GM18868 (cell line): ENCODE measurements at regions not wholly inside any gene's neighbourhood (a gene's known extent, or its start where the extent isn't known, plus 50 kb on each side); places are given as distances from the start of the nearest gene placed in this dataset.
A peak's percentile ranks its signal among the peaks of the same experiment; 100 is the strongest.

ENCODE experiments used
- ATAC-seq: cut with Tn5 transposase; IDR thresholded peaks from one replicate; pipeline ENCODE4 v1.9.1; 2021; ENCODE audit warnings: mild to moderate bottlenecking, moderate library complexity; ENCODE audit not compliant: unreplicated experiment

GRCh38 chr5:68429510-68429909 lies 214.0 kb downstream of the PIK3R1 start:
- no peak for ATAC-seq

DNA sequence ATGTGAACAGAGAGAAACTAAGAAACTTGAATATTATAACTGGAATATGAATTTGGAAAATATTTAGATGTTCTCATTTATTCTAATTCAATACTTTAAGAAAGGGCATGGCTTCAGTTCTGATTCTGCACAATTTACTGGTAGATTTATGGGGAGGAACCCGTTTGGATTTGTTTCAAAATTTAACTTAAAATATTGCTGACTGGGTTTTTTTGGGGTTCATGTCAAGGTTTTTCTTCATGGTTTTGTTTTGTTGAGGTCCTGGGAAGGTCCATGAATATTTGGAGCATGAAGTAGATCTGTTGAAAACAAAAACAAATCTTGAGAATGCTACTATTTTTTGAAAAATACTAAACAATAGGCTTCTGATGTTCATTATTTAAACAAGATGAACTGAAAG lies 214.7 kb downstream of the PIK3R1 start:
- no peak for ATAC-seq

DNA sequence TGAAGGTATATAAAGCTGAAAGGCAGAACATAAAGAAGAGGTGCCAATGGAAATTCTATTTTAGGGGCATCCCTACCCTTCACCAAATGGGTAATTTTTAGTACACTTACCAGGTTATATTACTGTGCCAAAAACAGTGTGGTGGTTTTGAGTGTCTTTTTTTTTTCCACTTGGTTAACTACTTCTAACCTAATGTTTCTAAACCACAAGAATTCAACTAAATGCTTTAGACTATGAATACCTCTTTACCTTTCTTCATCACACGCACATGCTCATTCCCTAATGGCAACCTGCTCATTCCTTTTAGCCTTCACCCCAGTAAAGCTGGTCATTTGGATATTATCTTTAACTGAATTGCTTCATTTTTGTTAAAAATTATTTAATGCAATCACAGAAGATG lies 215.6 kb downstream of the PIK3R1 start:
- ATAC-seq: no peak

- no peak for ATAC-seq
Measured at GRCh38 chr5:68431601-68432337, 216.2 kb downstream of the PIK3R1 start.

DNA sequence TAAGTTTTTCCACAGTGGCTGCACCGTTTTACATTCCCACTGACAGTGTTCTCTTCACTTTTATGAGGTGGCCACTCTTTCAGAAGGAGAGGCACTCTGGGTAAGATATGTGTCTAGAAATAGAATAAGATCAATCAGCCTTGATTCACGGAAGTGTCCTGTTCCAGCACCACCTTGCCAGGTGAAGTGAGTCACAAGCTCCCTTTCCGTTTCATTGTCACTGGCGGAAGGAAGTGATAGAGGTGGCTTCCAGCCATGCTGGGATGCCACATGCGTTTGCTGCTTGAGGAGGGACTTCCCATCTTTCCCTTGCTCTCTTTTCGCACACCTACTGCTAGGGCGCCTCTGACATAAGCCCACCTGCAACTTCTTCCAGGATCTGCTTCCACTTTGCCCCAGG lies 217.1 kb downstream of the PIK3R1 start:
- ATAC-seq: no peak

- ATAC-seq: no peak
Measured at GRCh38 chr5:68433526-68433922, 218.0 kb downstream of the PIK3R1 start.

GRCh38 chr5:68433923-68434879 lies 218.6 kb downstream of the PIK3R1 start:
- peak; percentile 93 for ATAC-seq

GRCh38 chr5:68435611-68436010 lies 220.1 kb downstream of the PIK3R1 start:
- ATAC-seq: peak; percentile 16

DNA sequence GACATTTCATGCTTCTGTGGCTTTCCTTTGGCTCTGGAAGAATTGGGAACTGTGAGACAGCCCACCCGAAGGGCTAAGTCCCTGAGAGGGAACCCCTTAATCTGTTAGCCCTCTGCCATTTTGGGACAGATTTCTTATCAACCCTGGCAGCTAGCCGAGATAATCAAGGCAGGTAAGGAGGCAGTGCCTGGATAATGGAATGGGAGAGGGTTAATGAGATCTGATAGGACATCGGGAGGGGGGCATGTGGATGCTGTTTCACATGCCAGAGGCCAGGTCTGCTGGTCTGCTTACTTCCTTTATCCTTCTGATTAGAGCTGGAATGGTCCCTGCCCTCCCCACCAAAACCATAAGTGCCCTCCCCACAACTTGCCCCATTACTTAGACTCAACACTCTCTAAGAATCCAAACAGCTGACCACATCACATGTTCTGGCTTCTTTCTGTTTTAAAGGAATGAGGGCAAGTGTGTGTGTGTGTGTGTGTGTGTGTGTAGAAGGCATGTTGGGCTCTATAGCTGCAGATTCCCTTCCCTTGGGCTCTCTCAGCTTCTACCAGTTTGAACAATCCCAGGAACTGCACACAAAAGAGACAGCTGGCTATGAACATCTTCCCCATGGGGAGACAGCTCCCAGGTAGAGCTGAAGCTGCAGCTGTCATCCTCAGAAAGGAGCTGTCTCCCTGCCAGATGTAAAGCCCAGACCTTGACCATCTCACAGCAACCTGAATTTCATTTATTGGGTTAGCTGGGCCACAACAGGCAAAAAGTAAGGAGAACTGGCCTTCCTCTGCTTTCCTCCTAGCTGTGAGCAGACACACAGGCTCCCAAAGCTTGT lies 221.3 kb downstream of the PIK3R1 start:
- no peak for ATAC-seq

DNA sequence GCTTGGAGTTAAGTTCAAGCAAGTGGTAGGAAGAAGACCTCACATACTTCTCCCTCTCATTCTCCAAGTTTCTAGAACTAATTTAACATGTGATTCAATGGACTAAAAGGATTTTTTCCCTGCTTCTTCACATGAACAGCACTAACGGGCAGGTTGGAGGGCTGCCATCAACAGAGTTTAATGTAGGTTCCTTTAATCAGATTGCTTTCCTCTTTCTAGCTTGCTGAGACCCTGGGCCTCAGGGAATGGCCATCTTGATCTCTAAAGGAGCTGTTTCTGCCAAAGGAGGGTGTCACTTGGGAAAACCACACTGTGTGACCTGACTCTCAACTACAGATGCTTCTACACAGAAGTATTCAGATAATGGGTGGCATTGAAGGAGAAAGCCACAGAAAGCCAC lies 223.3 kb downstream of the PIK3R1 start:
- no peak for ATAC-seq

GRCh38 chr5:68440245-68440644 lies 224.7 kb downstream of the PIK3R1 start:
- ATAC-seq: no peak

DNA sequence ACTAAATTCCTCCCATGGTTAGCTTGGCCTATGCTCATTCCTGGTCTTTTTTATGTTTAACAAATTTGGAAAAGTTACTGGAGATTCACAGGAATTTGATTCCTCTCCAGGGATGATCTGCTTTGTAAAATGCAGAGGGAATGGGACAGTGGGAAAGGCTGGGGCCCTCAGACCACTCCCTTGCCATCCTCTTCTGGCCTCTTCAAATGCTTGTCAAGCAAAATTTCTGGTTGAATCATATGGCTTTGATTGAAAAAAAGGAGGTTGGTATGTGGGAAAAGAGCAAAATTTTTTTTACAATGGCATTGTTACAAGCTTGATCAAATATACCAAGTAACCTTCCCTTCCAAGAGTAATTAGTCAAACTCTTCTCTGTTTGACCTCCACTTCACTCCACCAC lies 225.1 kb downstream of the PIK3R1 start:
- ATAC-seq: no peak

DNA sequence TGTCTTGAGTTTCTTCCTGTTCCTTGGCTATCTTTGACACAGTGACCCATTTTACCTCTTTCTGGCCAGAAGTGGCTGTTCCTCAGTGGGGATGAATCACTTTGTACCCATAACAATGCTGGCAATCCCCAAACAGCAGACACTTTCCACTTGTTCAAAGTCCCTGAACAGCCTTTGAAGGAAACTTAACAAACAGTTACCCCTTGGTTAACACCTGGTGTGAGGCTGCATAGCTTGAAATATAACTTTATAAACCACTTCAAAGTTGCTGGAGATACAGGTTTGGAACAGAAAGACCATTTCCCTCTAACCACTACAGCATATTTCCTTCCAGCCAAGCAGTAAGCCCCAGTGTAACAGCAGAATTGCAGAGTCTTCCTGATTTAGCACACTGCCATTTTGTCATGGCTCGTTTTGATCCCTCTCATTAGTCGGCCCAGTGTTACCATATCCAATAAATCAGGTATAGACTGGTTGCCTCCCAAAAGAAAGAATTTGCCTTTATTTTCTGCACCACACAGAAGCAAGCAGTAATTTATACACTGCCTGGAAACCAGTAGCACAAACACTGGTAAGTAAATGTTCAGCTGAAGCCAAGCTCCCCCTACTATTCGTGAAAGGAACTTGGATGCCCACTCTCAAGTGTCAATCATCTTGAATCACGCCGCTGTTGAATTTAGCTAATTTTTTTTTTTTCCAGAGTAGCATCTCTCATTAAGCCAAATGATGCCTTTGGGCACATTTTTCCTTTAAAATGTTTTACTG lies 225.9 kb downstream of the PIK3R1 start:
- ATAC-seq: no peak

- no peak for ATAC-seq
Measured at GRCh38 chr5:68443091-68443490, 227.5 kb downstream of the PIK3R1 start.

DNA sequence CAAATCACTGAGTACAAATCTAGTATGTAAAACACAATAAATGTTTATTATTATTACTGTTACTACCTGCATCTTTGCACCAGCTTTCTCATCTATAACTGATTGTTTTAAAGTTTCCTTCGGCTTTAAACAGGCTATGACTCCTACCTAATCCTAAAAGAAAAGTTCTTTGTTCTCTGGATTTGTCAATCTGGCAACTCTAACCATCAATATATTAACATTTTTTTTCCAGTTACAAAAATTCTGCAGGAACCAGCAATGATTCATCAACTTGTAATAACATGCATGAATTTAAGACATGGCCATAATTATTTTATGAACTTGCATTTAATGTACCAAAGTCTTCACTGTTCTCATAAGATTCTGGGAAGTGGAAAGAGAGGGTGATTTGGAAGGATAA lies 228.5 kb downstream of the PIK3R1 start:
- ATAC-seq: no peak

DNA sequence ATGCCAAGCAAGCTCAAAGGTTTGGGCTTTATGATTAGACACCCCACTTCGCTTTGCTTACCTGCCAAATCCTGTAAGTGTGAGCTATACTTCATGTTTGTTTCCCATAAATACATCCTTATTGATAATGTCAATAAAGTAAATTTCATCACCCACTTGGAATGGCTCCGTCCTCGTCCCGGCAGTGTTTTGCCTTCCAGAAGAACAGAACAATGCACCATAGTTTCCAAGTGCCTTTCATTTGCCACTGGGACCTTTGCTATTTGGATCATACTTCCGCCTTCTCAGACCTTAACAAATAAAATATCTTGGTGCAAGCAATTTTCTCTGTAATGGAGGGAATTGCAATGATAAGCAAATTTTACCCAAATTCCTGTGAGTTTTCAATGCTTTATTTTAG lies 229.3 kb downstream of the PIK3R1 start:
- ATAC-seq: no peak

DNA sequence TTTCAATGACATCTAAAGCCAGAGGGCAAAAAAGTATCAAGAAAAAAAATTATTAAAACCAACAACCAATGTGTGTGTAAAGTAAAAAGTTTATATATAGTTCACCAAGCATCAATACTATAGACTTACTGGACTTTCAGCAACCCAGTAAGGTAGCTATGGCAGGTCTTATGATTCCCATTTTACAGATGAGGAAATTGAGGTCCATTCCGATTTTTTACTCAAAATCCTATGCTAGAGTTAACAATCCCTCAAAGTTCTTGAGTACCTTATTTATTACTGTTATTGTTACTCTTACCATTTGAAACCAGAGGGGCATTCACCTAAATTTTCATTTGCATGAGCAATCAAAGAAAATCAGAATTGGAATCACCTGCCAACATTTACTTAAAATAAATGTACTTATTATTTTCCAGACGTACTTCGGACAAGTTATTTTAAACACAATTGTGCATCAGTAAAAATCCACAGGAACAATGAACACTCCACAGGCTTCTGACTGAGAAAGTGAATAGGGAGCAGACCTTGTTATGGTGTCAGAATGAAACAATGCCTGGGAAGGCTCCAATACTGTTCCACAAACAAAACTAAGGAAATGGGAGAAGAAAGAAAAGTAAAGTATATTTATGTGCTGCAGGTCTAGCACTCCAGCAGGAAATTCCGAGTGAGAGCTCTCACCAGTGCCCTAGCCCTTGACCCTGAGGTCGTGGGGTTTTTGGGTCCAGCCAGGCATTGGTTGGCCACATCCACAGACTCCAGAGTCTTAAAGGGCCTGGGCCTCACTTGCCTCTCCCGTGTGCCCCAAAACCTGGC lies 229.9 kb downstream of the PIK3R1 start:
- ATAC-seq: no peak

DNA sequence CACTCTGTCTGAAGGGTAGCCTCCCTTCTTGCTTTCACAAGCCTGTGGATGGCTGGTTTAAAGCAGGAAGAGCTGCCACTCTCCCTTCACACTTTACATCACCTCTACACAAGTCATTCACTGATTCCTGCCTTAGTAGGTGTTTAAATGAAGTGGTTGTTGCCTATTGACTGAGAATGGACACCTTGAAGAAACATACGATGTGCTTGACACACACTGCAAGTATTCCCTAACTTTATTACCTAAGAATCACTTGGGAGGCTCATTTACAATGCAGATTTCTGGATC lies 230.5 kb downstream of the PIK3R1 start:
- no peak for ATAC-seq

- peak; percentile 97 for ATAC-seq
Measured at GRCh38 chr5:68446487-68446894, 230.9 kb downstream of the PIK3R1 start.
